HG03139 (cell line): ENCODE measurements at regions not wholly inside any gene's neighbourhood (a gene's known extent, or its start where the extent isn't known, plus 50 kb on each side); places are given as distances from the start of the nearest gene placed in this dataset.

Experiments used
- ATAC-seq: cut with Tn5 transposase; IDR thresholded peaks from one replicate; pipeline ENCODE4 v1.9.1; 2021; ENCODE audit not compliant: unreplicated experiment

DNA sequence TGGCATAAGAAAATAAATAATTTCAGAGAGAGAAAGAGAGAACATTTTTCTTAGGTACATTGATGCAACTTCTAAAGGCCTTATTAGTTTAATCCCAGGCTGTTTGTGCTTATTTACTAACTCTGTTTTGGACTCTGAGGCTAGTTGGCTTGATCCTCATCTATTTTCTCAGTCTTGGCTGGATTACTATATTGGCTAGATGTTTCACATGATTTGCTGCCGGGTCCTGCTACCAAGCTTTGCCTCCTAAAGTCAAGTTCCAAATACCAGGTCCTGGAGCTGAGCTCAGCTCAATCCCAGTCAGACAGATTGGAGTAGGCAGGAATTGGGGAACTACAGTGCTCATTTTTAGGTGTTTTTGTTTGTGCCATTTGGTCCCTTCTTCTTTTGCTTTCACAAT lies 340.8 kb downstream of the BCAT1 start:
- no peak for ATAC-seq

DNA sequence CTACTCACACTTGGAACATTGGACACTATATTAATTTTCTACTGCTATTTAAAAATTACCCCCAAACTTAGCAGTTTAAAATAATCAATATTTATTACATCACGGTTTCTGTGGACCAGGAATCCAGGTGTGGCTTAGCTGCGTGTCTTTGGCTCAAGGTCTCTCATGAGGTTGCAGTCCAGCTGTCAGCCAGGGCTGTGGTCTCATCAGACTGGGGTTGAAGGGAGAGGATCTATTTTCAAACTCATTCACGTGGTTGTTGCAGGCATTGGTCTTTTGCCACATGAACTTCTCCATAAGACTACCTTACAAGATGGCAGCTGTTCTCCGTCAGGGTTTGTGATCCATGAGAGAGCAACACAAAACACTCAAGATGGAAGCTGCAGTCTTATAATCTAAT lies 343.0 kb downstream of the BCAT1 start:
- no peak for ATAC-seq

DNA sequence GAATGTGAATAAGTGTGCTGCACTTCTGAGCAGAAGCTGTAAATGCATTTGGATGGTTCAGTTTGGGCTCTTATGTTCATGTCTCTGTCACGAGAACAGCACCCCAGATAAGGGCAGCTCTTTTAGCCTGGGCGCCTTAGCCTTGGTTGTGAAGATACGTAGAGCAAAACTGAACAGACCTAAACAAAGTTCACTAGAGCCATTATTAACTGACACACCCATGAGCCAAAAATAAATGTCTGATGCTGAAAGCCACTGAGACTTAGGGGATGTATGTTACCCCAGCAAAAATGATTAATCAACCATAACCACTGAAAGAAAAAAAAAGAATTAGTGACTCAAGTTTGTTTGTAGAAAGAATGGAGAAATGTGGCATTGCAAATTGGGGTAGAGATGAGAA lies 343.4 kb downstream of the BCAT1 start:
- no peak for ATAC-seq

DNA sequence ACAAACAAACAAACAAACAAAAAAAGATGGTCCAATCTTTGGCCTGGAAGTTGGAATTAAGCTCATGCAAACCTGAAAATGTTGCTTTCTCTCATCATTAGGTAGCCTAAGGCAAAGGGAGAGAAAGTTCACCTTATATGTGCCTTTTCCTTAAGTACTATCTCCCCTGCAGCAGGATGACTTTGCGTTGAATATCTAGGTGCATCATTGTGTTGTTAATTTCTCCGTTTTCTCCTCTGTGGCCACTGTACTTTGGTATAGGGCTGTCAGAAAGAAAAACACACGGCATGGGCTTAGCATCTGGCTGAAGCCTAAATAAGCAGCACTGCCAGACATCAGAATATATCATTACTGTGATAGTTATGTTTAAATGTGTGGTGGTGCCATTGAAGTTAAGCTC lies 345.5 kb downstream of the BCAT1 start:
- ATAC-seq = no peak

DNA sequence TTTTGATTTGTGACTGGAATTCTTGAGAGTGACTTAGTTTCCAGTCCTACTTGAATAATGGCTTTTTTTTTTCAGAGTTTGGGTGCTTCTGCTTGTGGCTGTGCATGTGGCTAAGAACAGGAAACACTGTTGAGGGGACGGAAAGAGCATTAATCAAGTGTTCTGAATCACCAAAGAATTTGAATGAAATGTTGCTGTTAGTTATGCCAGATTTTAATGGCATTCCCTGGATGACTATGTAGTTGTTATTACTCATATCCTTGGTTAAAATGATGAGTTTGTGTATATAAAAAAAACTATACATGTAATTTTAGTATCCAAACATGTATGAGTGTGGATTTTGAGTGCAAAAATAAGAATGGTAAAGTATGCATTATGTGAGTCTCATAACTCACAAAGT lies 347.9 kb downstream of the BCAT1 start:
- peak; percentile 52 for ATAC-seq

DNA sequence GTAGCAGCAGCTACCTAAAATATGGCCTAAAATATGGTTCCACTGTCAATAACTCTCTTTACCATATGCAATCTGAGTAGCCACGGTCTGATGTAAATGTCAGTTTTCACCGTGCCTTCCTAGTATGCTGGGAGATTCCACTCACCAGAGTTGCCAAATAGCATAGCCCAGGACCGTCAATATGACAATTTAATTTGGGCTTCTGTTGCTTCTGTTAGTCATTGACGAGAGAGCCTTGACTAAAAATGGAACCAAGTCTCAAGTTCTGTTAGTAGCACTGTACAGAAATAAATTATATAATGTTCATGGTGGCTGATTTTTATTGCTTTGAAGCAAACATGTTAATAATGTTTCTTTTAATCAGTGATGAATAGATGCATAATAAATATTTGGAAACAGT lies 348.4 kb downstream of the BCAT1 start:
- ATAC-seq = no peak

DNA sequence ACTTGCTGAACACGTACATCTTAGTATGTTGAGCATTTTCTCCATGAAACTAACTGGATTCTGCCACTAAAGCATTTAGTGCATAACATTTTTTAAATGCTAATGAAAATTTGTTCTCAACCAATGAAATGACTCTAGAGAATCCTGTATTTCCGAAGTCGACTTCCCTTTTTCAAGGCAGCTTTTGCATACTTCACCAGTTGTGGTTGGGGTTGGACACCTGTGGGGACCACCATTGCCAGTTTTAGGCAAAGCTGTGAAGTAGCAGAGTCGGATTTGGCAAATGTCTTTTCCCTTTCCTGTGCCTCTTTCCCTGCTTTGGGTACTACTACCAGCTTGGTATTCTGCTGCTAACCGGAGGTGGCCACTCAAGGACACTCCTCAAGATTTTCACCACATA lies 349.2 kb downstream of the BCAT1 start:
- ATAC-seq = no peak

DNA sequence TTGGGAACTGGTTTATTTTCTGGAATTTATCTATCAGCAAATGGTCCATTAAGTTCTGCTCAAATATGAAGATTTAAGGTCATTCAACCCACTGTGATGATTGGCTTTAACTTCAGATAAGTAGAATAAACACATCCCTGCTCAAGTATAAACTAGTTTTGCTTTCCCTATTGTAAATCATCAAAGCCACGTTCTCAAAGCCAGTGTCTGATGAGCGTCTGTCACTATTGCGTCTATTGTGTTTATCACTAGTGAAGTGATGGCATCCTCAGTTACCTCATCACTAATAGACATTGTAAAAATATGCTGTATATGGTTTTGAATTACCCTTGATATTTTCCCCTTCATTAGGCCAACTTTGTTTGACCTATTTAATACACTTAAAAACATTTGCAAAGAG lies 351.3 kb downstream of the BCAT1 start:
- no peak for ATAC-seq

DNA sequence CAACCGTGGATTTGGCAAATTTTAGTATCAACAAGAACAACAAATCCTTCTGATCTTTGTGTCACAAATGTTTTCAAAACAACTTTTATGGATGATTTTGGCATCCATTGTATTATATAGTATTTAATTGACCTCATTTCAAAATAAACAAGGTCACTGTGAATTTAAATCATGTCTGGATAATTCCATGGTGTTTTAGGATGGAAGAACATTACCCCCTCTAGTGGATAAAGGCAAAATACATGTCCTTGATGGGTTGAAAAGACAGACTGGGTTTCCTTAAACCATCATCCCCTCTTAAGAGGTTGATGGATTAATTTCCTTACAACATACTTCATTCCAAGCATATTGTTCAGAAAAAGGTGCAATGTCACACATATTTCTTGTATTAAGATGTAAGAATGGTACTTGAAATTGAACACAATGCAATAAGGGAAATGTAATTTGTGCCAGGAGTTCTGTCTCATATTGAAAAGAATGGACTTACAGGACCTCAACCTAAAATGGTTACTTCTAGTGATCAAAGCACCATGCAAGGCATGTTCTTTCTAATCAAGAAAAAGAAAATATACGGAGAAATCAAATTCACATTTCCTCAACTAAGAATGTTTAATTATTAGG lies 352.0 kb downstream of the BCAT1 start:
- no peak for ATAC-seq

DNA sequence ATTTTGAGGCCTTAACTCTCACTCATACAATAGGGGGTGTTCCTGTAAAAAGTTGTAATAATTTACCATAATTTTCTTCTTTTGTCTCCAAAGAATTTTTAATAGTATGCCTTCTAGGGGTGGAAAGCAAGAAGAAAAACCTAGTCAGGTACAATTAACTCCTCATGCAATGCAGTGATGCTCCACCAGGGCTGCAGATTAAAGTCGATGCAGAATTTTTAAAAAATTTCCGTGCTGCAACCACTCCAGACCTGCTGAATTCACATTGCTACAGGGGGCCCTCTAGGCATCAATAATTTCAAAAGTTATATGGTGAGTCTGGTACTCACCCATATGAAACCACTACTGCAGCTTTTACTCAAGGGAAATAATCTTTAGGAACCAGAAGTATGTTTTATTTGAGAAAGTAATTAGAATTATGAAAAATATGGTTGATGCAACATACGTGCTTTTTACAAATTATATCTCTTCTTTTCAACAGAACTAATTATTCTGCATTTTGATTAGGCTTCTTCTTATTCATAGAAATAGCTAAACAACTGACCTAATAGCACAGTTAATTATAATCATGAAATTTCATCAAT lies 353.2 kb downstream of the BCAT1 start:
- ATAC-seq = no peak

DNA sequence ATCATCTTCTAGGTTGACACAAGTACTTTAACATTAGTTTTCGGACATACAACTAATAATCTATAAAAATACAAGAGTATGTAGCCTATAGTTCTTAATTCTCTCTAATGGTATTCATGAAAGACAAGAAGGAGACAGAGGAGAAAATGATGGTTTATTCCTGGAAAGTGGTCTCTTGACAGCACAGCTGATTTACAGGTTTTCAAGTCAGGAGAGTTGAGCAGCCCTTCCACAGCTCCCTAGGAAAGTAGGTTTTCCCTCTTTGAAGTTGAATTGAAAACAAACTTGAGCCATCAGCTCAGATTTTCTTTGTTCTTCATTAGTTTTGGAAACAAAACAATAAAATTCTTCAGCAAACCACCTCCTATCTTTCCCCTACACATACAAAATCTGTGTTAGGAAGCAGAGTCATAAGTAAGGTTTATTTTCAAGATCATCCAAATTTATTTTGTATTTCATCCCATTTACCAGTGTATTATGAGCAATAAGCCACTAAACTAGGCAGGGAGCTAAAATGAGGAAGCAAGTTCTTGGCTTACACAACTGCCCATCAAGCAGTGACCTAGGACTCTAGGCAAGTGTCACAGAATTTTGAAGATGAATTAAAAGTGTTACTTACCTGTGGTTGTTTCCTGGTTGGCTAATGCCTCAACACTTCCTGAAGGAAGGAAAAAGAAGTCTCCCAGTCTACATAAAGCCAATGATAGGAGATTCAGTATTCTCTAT lies 357.0 kb downstream of the BCAT1 start:
- no peak for ATAC-seq

DNA sequence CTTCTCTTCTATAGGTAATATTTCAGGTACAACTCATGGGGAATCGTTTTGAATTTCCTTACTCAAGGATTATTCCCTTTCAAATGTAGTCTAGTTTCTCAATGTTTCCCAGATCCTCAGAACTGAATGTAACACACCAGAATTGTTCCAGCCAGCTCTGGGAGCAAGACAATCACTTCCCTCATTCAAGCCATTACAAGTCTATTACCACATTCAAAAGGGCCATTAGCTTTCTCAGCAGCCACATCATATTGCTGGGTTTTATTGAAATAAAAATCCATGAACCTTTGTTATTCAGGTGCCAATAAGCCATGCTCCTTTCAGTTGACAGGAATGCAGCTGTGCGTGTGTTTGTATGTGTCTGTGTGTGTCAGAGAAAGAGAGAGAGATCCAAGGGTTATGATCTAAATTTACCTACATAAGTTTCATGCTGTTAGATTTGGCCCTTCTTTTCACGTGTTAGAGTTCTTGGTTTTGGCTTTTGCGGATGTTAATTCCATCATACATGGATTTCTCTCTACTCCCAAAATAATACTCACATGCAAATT lies 357.7 kb downstream of the BCAT1 start:
- no peak for ATAC-seq

DNA sequence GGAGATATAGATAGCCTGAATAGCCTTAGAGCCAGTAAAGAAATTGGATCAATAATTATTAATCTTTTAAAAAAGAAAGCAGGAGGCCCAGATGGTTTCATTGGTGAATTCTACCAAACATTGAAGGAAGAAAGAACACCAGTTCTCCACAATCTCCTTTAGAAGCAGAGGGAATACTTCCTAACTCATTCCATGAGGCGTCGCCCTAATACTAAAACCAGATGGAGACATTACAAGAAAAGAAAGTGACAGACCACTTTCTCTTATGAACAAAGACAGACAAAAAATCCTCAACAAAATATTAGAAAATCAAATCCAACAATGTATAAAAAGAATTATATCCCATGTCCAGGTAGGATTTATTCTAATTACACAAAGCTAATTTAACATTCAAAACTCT lies 362.6 kb downstream of the BCAT1 start:
- no peak for ATAC-seq

DNA sequence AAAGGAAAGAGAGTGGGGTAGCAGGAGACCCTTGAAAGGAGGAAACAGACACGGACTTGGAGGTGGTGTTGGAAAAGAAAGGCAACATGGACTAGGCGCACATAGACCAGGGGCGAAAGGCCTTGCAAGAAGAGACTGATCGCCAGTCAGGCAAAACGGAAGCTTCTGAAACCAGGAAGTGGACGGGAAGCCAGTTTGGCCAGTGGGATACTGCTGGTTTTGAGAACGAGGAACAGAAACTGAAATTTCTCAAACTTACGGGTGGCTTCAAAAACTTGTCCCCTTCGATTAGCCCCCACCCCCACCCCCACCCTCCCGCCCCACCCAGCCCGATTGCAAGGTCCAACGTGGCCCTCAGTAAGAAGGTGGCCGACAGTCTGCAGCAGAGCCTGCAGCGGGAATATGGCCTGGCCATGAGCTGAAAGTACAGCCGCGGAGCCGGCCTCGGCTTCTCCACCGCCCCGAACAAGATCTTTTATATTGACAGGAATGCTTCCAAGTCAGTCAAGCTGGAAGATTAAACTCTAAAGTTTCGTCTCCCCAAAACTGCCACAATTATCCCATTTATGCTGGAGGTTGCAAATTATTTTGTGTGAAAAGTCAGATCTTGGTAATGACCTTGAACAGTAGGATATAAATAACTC lies 364.7 kb downstream of the BCAT1 start:
- no peak for ATAC-seq

DNA sequence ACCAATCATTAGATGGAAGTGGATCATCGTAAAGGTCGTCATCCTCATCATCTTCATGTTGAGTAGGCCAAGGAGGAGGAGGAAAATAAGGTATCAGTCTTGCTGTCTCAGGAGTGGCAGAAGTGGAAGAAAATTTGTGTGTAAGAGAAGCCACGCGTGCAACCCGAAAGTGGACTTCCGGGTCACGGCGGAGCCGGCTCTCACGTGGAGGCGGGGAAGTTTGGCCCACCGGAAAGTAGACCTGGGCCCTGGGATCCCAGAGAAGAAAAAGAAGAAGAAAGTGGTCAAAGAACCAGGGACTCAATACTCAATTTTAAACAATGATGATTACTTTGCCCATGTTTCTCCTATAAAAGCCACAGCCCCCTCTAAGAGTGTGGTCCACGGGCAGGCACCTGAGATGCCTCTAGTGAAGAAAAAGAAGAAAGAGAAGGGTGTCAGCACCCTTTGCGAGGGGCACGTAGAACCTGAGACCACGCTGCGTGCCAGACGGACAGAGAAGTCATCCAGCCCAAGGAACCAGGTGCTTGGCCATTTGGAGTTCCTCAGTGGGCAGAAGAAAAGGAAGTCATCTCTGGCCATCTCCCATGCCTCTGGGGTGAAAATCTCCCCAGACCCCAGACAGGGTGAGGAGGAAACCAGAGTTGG lies 365.8 kb downstream of the BCAT1 start:
- no peak for ATAC-seq

DNA sequence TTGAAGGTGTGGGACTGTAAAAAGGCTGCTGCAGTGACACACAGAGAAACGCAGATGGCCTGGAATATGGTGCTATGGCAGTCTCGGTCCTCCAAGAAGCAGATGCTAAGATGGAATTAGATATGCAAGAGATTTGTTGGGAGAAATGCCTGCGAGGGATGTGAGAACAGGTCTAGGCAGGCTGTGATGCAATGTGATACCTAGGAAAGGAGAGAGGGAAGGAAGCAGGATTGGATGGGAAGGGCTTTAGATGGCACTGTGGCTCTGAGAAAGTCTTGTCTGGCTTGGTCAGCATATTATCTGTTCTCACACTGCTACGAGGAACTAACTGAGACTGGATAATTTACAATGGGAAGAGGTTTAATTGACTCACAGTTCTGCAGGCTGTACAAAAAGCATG lies 374.4 kb downstream of the BCAT1 start:
- ATAC-seq = no peak

DNA sequence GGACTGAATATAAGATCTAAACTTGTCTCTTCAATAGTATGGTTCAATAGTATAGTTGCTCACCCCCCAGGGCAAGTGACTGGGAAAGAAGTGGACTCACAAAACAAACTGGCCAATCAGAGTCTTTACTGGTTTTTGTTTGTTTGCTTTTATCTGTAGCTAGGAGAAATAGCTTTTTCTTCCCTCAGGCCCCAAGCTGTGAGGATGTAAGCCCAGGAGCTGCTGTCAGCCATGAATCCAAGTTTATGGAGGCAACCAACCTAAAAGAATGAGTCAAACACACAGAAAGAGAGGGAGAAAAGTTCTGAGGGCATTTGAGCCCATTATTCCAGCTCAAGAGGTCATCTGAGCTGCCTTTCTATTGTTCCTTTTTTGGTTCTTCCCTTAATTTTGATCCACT lies 375.3 kb downstream of the BCAT1 start:
- no peak for ATAC-seq

DNA sequence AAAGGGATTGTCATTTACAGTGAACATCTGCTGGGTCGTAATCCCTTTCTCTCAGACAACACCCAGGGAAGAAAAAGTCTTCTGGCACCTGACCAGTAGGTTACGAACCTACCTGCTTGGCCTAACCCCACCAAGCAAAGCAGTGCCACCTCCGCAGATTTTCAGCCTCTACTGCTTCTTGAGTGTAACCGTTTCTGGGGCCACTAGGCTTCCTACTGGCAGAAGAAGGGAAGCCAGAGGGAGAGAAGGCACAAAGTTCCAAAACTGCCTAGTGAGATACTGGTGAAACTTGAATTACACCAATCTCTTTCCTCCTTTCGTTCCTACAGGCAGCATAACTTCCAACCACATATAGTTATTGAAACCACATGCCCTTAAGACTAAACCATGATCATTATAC lies 383.6 kb downstream of the BCAT1 start:
- ATAC-seq = no peak

DNA sequence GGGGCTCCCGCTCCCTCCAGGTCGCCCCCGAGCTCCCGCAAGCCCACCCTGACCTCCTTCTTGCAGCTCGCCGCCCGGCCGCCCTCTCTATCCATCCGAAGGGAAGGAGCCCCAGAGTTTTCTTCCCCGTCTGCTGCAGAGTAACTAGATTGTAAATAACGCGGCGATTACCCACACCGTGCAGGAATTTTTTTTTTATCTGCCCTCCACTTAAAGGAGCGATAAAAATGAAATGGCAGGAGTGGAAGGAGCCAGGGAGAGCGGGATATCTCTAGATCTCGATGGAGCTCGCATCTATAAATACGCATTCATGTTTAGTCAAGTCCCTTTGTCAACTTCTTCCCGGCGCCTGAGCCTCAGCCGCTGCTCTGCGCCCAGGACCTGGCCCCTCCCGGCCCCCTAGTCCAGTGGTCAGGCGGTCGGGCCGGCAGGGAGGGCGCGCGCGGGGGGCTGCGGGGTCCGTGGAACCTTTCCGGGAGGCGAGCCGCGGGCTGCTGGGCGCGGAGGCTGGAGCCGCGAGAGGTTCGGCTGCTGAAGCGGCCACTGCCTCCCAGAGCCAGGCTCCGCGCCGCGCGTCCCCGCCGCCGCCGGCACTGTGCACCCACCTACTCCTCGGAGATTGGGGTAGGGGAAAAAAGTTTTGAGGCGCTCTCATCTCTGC lies 386.0 kb downstream of the BCAT1 start:
- ATAC-seq = no peak

DNA sequence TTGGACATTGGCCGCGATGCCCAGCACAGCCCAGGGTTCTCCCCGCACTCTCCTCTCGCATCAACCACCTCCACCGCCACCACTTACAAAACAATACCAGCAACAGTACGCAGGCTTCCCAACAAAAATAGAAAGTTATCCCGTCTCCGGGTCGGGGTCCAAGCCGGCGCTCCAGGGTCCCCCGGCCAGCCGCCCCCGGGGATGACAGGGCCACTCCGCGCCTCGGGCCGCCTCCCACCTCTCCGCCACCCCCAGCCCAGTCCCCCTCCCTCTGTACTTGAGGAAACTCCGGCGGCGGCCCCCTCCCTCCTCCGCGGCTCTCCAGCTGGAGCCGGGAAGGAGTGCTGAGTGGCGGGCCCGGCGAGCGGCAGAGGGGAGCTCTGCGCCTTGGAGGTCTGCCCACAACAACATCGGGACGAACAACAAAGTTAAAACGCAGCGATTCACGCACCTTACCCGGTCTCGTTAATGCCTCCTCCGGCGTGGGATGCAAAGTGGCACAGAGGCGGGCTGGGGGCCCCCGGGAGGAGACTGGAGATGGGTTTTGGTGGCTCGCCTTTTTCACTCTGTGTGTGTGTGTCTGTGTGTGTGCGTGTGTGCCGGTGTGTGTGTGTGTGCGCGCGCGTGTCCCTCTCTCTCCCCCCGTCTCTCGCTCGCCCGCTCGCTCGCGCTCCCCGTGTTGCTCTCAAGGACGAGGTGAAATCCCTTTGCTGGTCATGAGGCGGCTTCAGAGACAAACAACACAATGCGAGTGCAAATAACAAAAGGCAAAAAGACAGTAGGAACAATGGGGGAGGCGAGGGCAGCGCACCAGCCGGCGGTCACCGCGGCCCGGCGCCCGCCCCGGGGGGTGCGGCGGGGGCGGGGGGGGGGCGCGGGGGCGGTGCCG lies 386.8 kb downstream of the BCAT1 start:
- ATAC-seq = no peak
